IMR-90 (cell line): ENCODE measurements at regions not wholly inside any gene's neighbourhood (a gene's known extent, or its start where the extent isn't known, plus 50 kb on each side); places are given as distances from the start of the nearest gene placed in this dataset.

Experiments used
- ATAC-seq: fragments of 200-7000 bp; cut with Tn5 transposase; 2 replicates; pipeline ENCODE4 v1.9.1; 2020; ENCODE audit warnings: low read depth, mild to moderate bottlenecking, moderate library complexity
- BruUV-seq: library from RNA; stranded (reverse); fragments of 400-500 nt; replicated peaks from 2 replicates; lab custom pipeline; 2021; lab: Mats Ljungman, UMichigan
- CTCF ChIA-PET: fragments of 300-600 bp; formaldehyde crosslinking; extraction: SDS; loops from one replicate; lab custom pipeline; 2021; ENCODE audit warnings: antibody characterized with exemption; lab: Yijun Ruan, JAX
- POLR2A ChIA-PET: fragments of 300-600 bp; sonication (Branson Sonifier 250); formaldehyde crosslinking; loops from one replicate; lab custom pipeline; 2022; ENCODE audit warnings: antibody characterized with exemption; ENCODE audit not compliant: unreplicated experiment; lab: Charles Lee
- DNase-seq: peaks from one replicate; pipeline ENCODE4 v3.0.0; 2013
- H2AFZ ChIP-seq: replicated peaks from 2 replicates; pipeline ENCODE3; 2013; ENCODE audit warnings: low read length, mild to moderate bottlenecking; ENCODE audit not compliant: poor library complexity
- H2AK5ac ChIP-seq: 2 replicates; pipeline ENCODE4 v1.6.1; 2013; ENCODE audit warnings: low read depth, low read length, inconsistent platforms
- H2AK9ac ChIP-seq: replicated peaks from 2 replicates; pipeline ENCODE3; 2013; ENCODE audit warnings: mild to moderate bottlenecking, low read depth, low read length, moderate library complexity; ENCODE audit not compliant: poor library complexity
- H2BK120ac ChIP-seq: 2 replicates; pipeline ENCODE4 v1.6.1; 2013; ENCODE audit warnings: low read depth, low read length, inconsistent platforms
- H2BK15ac ChIP-seq: 3 replicates; pipeline ENCODE4 v1.6.1; 2013; ENCODE audit warnings: low read depth, low read length, inconsistent platforms
- H2BK20ac ChIP-seq: 2 replicates; pipeline ENCODE4 v1.6.1; 2013; ENCODE audit warnings: low read depth, mild to moderate bottlenecking, inconsistent platforms, low read length, moderate library complexity
- H2BK5ac ChIP-seq: 2 replicates; pipeline ENCODE4 v1.6.1; 2013; ENCODE audit warnings: mild to moderate bottlenecking, low read depth, low read length, inconsistent platforms; ENCODE audit not compliant: poor library complexity, severe bottlenecking
- H3K14ac ChIP-seq: replicated peaks from 2 replicates; pipeline ENCODE4 v1.6.1; 2013; ENCODE audit warnings: low read depth, low read length, inconsistent platforms
- H3K18ac ChIP-seq: 2 replicates; pipeline ENCODE4 v1.6.1; 2013; ENCODE audit warnings: low read depth, low read length, control low read depth
- H3K23ac ChIP-seq: 2 replicates; pipeline ENCODE4 v1.6.1; 2013; ENCODE audit warnings: low read depth, low read length, inconsistent platforms
- H3K27ac ChIP-seq: 2 replicates; pipeline ENCODE4 v1.5.1; 2013; ENCODE audit warnings: mild to moderate bottlenecking, control low read depth, low read length; ENCODE audit not compliant: insufficient read depth
- H3K27me3 ChIP-seq: 2 replicates; pipeline ENCODE4 v1.6.1; 2013; ENCODE audit warnings: low read length; ENCODE audit not compliant: control insufficient read depth, insufficient read depth
- H3K36me3 ChIP-seq: 2 replicates; pipeline ENCODE4 v1.6.1; 2013; ENCODE audit warnings: low read length, mixed read lengths; ENCODE audit not compliant: control insufficient read depth, insufficient read depth
- H3K4ac ChIP-seq: 2 replicates; pipeline ENCODE4 v1.6.1; 2013; ENCODE audit warnings: low read depth, low read length, inconsistent platforms
- H3K4me1 ChIP-seq: 2 replicates; pipeline ENCODE4 v1.6.1; 2013; ENCODE audit warnings: low read length, mixed read lengths; ENCODE audit not compliant: control insufficient read depth, insufficient read depth
- H3K4me2 ChIP-seq: 2 replicates; pipeline ENCODE4 v1.6.1; 2013; ENCODE audit warnings: low read depth, mild to moderate bottlenecking, control low read depth, low read length, moderate library complexity
- H3K4me3 ChIP-seq: 2 replicates; pipeline ENCODE4 v1.5.1; 2013; ENCODE audit warnings: low read depth, mild to moderate bottlenecking, control low read depth, low read length, moderate library complexity; ENCODE audit not compliant: insufficient read depth
- H3K56ac ChIP-seq: 2 replicates; pipeline ENCODE4 v1.6.1; 2013; ENCODE audit warnings: low read length, inconsistent platforms; ENCODE audit not compliant: insufficient read depth; ENCODE audit errors: extremely low read depth
- H3K79me1 ChIP-seq, 2 experiments: 2 replicates each; pipeline ENCODE4 v1.6.1; 2013; ENCODE audit warnings: low read length in 2 of 2, inconsistent platforms in 1 of 2, low read depth in 1 of 2
- H3K9ac ChIP-seq: 2 replicates; pipeline ENCODE4 v1.6.1; 2013; ENCODE audit warnings: low read depth, low read length, control low read depth
- H3K9me1 ChIP-seq: 2 replicates; pipeline ENCODE4 v1.6.1; 2013; ENCODE audit warnings: low read length, inconsistent platforms; ENCODE audit not compliant: insufficient read depth
- H3K9me3 ChIP-seq: 2 replicates; pipeline ENCODE4 v1.6.1; 2013; ENCODE audit warnings: low read length; ENCODE audit not compliant: control insufficient read depth, insufficient read depth
- H4K20me1 ChIP-seq: 2 replicates; pipeline ENCODE4 v1.6.1; 2013; ENCODE audit warnings: low read length, inconsistent platforms; ENCODE audit not compliant: insufficient read depth
- H4K5ac ChIP-seq: 2 replicates; pipeline ENCODE4 v1.6.1; 2013; ENCODE audit warnings: mild to moderate bottlenecking, low read depth, low read length, control low read depth
- H4K8ac ChIP-seq, 2 experiments: 2 replicates each; pipeline ENCODE4 v1.6.1; 2013; ENCODE audit warnings: low read depth in 2 of 2, low read length in 2 of 2, control low read depth in 1 of 2, inconsistent platforms in 1 of 2
- H4K91ac ChIP-seq: 2 replicates; pipeline ENCODE4 v1.6.1; 2013; ENCODE audit warnings: low read depth, low read length, inconsistent platforms; ENCODE audit not compliant: insufficient read depth
- BHLHE40 ChIP-seq: fragments of 150-350 bp; IDR thresholded peaks from 2 replicates; pipeline ENCODE4 v1.6.1; 2016; ENCODE audit warnings: mild to moderate bottlenecking, low read depth, low read length
- CEBPB ChIP-seq: IDR thresholded peaks from 2 replicates; pipeline ENCODE4 v1.6.1; 2012; ENCODE audit warnings: low read depth, low read length, improper control_type of control experiment
- CHD1 ChIP-seq: IDR thresholded peaks from 2 replicates; pipeline ENCODE4 v1.6.1; 2012; ENCODE audit warnings: low read depth, low read length, improper control_type of control experiment
- MAFK ChIP-seq: IDR thresholded peaks from 2 replicates; pipeline ENCODE4 v1.6.1; 2012; ENCODE audit warnings: low read depth, low read length, improper control_type of control experiment
- MAZ ChIP-seq: IDR thresholded peaks from 2 replicates; pipeline ENCODE4 v1.6.1; 2012; ENCODE audit warnings: low read depth, mild to moderate bottlenecking, low read length, improper control_type of control experiment, moderate library complexity, borderline replicate concordance
- MXI1 ChIP-seq: IDR thresholded peaks from 2 replicates; pipeline ENCODE4 v1.6.1; 2012; ENCODE audit warnings: low read depth, mild to moderate bottlenecking, low read length, moderate library complexity, borderline replicate concordance
- NFE2L2 ChIP-seq: fragments of 150-350 bp; IDR thresholded peaks from 2 replicates; pipeline ENCODE4 v1.6.1; 2016; ENCODE audit warnings: low read depth, mild to moderate bottlenecking, low read length
- POLR2A ChIP-seq: IDR thresholded peaks from 2 replicates; pipeline ENCODE4 v1.6.1; 2012; ENCODE audit warnings: mild to moderate bottlenecking, low read depth, low read length
- RAD21 ChIP-seq: IDR thresholded peaks from 2 replicates; pipeline ENCODE4 v1.6.1; 2012; ENCODE audit warnings: low read length, improper control_type of control experiment
- RCOR1 ChIP-seq: IDR thresholded peaks from 2 replicates; pipeline ENCODE4 v1.6.1; 2012; ENCODE audit warnings: mild to moderate bottlenecking, low read length, improper control_type of control experiment; ENCODE audit not compliant: insufficient replicate concordance
- RFX5 ChIP-seq: IDR thresholded peaks from 2 replicates; pipeline ENCODE4 v1.8.0; 2012; ENCODE audit warnings: low read depth, mild to moderate bottlenecking, low read length, moderate library complexity
- SMC3 ChIP-seq: fragments of 150-350 bp; IDR thresholded peaks from 2 replicates; pipeline ENCODE4 v1.6.1; 2016; ENCODE audit warnings: low read depth, mild to moderate bottlenecking, antibody characterized with exemption, low read length, moderate library complexity
- WGBS, 2 experiments: methylation state at CpG; one replicate each; pipeline versions ENCODE4 v1.1.5 to v1.1.7; 2013; ENCODE audit warnings: missing lambda C conversion rate in 2 of 2; ENCODE audit not compliant: insufficient read length in 1 of 2; ENCODE audit errors: extremely low coverage in 2 of 2; 5-methylcytosine and 5-hydroxymethylcytosine counted together
- dilution Hi-C: fragments of 300-500 bp; cut with HindIII; formaldehyde crosslinking; loops from one replicate; pipeline ENCODE4 v1.14.3; 2018; ENCODE audit warnings: low sequenced_read_pairs; ENCODE audit not compliant: unreplicated experiment
- in situ Hi-C: fragments of 300-500 bp; cut with MboI; formaldehyde crosslinking; loops from 3 replicates; pipeline ENCODE4 v1.14.3; 2019; ENCODE audit warnings: low sequenced_read_pairs, inconsistent platforms, mixed read lengths
- intact Hi-C: fragments of 100-400 bp; cut with micrococcal nuclease; formaldehyde crosslinking; loops from 2 replicates; pipeline ENCODE4 v1.10.0; 2022
- TF ChIP-seq, protein P1 (sequence below): fragments of 150-350 bp; IDR thresholded peaks from 2 replicates; pipeline ENCODE4 v1.6.1; 2016; ENCODE audit warnings: low read depth, mild to moderate bottlenecking, low read length, moderate library complexity, borderline replicate concordance
- TF ChIP-seq, protein P2 (sequence below): conservative IDR thresholded peaks from 2 replicates; pipeline ENCODE4 v1.5.1; 2012; ENCODE audit warnings: mild to moderate bottlenecking, low read depth, low read length, improper control_type of control experiment

DNA sequence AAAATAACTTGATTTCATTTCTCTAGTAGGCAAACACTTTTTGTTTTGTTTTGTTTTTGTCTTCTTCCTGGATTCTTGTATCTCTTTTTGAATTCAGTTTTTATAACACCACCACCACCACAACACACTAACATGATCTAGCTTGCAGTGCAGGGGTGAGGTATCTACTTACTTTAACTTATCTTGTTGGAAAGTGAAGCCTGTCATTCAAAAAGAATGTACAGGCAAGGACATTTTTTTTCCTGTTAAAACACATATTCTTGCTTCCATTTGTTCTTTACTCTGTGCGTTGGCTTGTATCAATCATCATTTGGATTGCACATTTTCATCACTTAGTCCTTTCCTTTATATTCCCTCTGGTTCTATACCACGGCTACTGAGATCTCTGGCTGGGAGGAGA, 824.2 kb downstream of the PLCL1 start:
- no peak overlapping the region for H3K14ac ChIP-seq
- TF ChIP-seq RAD21 (no peak), MAFK (no peak), BHLHE40 (no peak), RCOR1 (no peak), MXI1 (no peak), SMC3 (no peak), CHD1 (no peak), MAZ (no peak), NFE2L2 (no peak), RFX5 (no peak), POLR2A (no peak), CEBPB (no peak)
- TF ChIP-seq, protein P1, sequence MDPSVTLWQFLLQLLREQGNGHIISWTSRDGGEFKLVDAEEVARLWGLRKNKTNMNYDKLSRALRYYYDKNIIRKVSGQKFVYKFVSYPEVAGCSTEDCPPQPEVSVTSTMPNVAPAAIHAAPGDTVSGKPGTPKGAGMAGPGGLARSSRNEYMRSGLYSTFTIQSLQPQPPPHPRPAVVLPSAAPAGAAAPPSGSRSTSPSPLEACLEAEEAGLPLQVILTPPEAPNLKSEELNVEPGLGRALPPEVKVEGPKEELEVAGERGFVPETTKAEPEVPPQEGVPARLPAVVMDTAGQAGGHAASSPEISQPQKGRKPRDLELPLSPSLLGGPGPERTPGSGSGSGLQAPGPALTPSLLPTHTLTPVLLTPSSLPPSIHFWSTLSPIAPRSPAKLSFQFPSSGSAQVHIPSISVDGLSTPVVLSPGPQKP = no peak
- TF ChIP-seq, protein P2, sequence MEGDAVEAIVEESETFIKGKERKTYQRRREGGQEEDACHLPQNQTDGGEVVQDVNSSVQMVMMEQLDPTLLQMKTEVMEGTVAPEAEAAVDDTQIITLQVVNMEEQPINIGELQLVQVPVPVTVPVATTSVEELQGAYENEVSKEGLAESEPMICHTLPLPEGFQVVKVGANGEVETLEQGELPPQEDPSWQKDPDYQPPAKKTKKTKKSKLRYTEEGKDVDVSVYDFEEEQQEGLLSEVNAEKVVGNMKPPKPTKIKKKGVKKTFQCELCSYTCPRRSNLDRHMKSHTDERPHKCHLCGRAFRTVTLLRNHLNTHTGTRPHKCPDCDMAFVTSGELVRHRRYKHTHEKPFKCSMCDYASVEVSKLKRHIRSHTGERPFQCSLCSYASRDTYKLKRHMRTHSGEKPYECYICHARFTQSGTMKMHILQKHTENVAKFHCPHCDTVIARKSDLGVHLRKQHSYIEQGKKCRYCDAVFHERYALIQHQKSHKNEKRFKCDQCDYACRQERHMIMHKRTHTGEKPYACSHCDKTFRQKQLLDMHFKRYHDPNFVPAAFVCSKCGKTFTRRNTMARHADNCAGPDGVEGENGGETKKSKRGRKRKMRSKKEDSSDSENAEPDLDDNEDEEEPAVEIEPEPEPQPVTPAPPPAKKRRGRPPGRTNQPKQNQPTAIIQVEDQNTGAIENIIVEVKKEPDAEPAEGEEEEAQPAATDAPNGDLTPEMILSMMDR = no peak
- dilution Hi-C loops = no loop called here
- H3K79me1 ChIP-seq = no peaks in the 10 kb centered on the region
- DNase-seq = no peak
- ChIA-PET POLR2A (no interaction called here), CTCF (no interaction called here)
- in situ Hi-C loops = no loop called here
- no peak overlapping the region for H2AK9ac ChIP-seq
- H2BK20ac ChIP-seq = no peak overlapping the region
- no peak overlapping the region for H2AFZ ChIP-seq
- no peak overlapping the region for H3K4me2 ChIP-seq
- no peak overlapping the region for H2AK5ac ChIP-seq
- no peaks in the 10 kb centered on the region for H4K20me1 ChIP-seq
- no peak for ATAC-seq
- H4K5ac ChIP-seq = no peak overlapping the region
- H3K9me1 ChIP-seq = no peaks in the 10 kb centered on the region
- no peak overlapping the region for H4K91ac ChIP-seq
- H3K18ac ChIP-seq = no peak overlapping the region
- no peak overlapping the region for H3K56ac ChIP-seq
- H2BK5ac ChIP-seq = no peak overlapping the region
- H3K4me3 ChIP-seq = no peak overlapping the region
- no peaks in the 10 kb centered on the region for H3K36me3 ChIP-seq
- H3K9me3 ChIP-seq = no peaks in the 10 kb centered on the region
- no peak overlapping the region for H3K27ac ChIP-seq
- H4K8ac ChIP-seq = no peak overlapping the region
- H3K4ac ChIP-seq = no peak overlapping the region
- H3K4me1 ChIP-seq = no peaks in the 10 kb centered on the region
- H3K23ac ChIP-seq = no peak overlapping the region
- H3K9ac ChIP-seq = no peak overlapping the region
- no peak overlapping the region for H2BK120ac ChIP-seq
- no peak overlapping the region for H2BK15ac ChIP-seq
- no peaks in the 10 kb centered on the region for H3K27me3 ChIP-seq
- BruUV-seq = no TSS peak
- no CpG with 5 or more reads among the region's 2 CpGs for WGBS, 2 experiments
- intact Hi-C loops = no loop called here
